H9 (cell line): ENCODE measurements at regions not wholly inside any gene's neighbourhood (a gene's known extent, or its start where the extent isn't known, plus 50 kb on each side); places are given as distances from the start of the nearest gene placed in this dataset.

ENCODE experiments used
- DNase-seq: peaks from one replicate; pipeline ENCODE4 v3.0.0-alpha.2; 2017
- H2AFZ ChIP-seq: one replicate; pipeline ENCODE4 v1.6.1; 2013; ENCODE audit warnings: mild to moderate bottlenecking, low read length, control low read depth, moderate library complexity
- H2AK5ac ChIP-seq: 2 replicates; pipeline ENCODE4 v1.6.1; 2013; ENCODE audit warnings: low read length, control low read depth, mixed read lengths; ENCODE audit not compliant: insufficient read length
- H2BK120ac ChIP-seq: one replicate; pipeline ENCODE4 v1.6.1; 2013; ENCODE audit warnings: low read depth, mild to moderate bottlenecking, low read length, control low read depth, inconsistent platforms; ENCODE audit not compliant: poor library complexity, severe bottlenecking
- H2BK12ac ChIP-seq: 2 replicates; pipeline ENCODE4 v1.6.1; 2013; ENCODE audit warnings: low read length, control low read depth, mixed read lengths, low read depth; ENCODE audit not compliant: insufficient read length
- H2BK15ac ChIP-seq: 2 replicates; pipeline ENCODE4 v1.6.1; 2013; ENCODE audit warnings: low read depth, low read length, control low read depth
- H2BK20ac ChIP-seq: one replicate; pipeline ENCODE4 v1.6.1; 2013; ENCODE audit warnings: low read depth, mild to moderate bottlenecking, low read length, control low read depth, inconsistent platforms; ENCODE audit not compliant: poor library complexity, severe bottlenecking
- H2BK5ac ChIP-seq: 2 replicates; pipeline ENCODE4 v1.6.1; 2013; ENCODE audit warnings: low read length, control low read depth, mixed read lengths; ENCODE audit not compliant: insufficient read length
- H3K14ac ChIP-seq: 2 replicates; pipeline ENCODE4 v1.6.1; 2013; ENCODE audit warnings: low read length, control low read depth; ENCODE audit not compliant: insufficient read depth
- H3K18ac ChIP-seq: 2 replicates; pipeline ENCODE4 v1.6.1; 2013; ENCODE audit warnings: low read depth, mild to moderate bottlenecking, mixed read lengths, low read length, control low read depth; ENCODE audit not compliant: insufficient read length
- H3K23ac ChIP-seq: 2 replicates; pipeline ENCODE4 v1.6.1; 2013; ENCODE audit warnings: low read length, control low read depth, mixed read lengths, low read depth; ENCODE audit not compliant: insufficient read length
- H3K23me2 ChIP-seq: 2 replicates; pipeline ENCODE4 v1.6.1; 2013; ENCODE audit warnings: low read depth, mild to moderate bottlenecking, mixed read lengths, low read length, control low read depth; ENCODE audit not compliant: insufficient read length, poor library complexity, severe bottlenecking
- H3K27ac ChIP-seq: 2 replicates; pipeline ENCODE4 v1.5.1; 2013; ENCODE audit warnings: low read length, control low read depth, mixed read lengths, low read depth; ENCODE audit not compliant: insufficient read length
- H3K27me3 ChIP-seq: 2 replicates; pipeline ENCODE4 v1.6.1; 2013; ENCODE audit warnings: low read length, control low read depth, inconsistent platforms; ENCODE audit not compliant: insufficient read depth
- H3K4ac ChIP-seq: 2 replicates; pipeline ENCODE4 v1.6.1; 2013; ENCODE audit warnings: low read depth, mild to moderate bottlenecking, control low read depth, inconsistent platforms, low read length, moderate library complexity
- H3K4me1 ChIP-seq: 2 replicates; pipeline ENCODE4 v1.6.1; 2013; ENCODE audit warnings: low read length, control low read depth, inconsistent platforms; ENCODE audit not compliant: insufficient read depth
- H3K4me2 ChIP-seq: 2 replicates; pipeline ENCODE4 v1.6.1; 2013; ENCODE audit warnings: low read length, control low read depth, mixed read lengths; ENCODE audit not compliant: insufficient read length, insufficient read depth
- H3K56ac ChIP-seq: 2 replicates; pipeline ENCODE4 v1.6.1; 2013; ENCODE audit warnings: low read depth, mild to moderate bottlenecking, mixed read lengths, low read length, control low read depth; ENCODE audit not compliant: insufficient read length
- H3K79me1 ChIP-seq: 2 replicates; pipeline ENCODE4 v1.6.1; 2013; ENCODE audit warnings: low read depth, mild to moderate bottlenecking, moderate library complexity, low read length, control low read depth, inconsistent platforms; ENCODE audit not compliant: insufficient read depth, poor library complexity, severe bottlenecking
- H3K79me2 ChIP-seq: 2 replicates; pipeline ENCODE4 v1.6.1; 2013; ENCODE audit warnings: low read length, control low read depth, inconsistent platforms; ENCODE audit not compliant: insufficient read depth
- H3K9ac ChIP-seq: 2 replicates; pipeline ENCODE4 v1.6.1; 2013; ENCODE audit warnings: low read length, control low read depth, mixed read lengths; ENCODE audit not compliant: insufficient read length; ENCODE audit errors: extremely low read depth
- H3K9me3 ChIP-seq: one replicate; pipeline ENCODE4 v1.6.1; 2013; ENCODE audit warnings: low read depth, low read length, inconsistent platforms; ENCODE audit not compliant: control insufficient read depth
- H3T11ph ChIP-seq: one replicate; pipeline ENCODE4 v1.6.1; 2013; ENCODE audit warnings: mild to moderate bottlenecking, low read length, control low read depth, inconsistent platforms
- H4K20me1 ChIP-seq: one replicate; pipeline ENCODE4 v1.6.1; 2013; ENCODE audit not compliant: control insufficient read depth, insufficient read length, insufficient read depth
- H4K5ac ChIP-seq: 2 replicates; pipeline ENCODE4 v1.6.1; 2013; ENCODE audit warnings: low read depth, mild to moderate bottlenecking, mixed read lengths, low read length, control low read depth; ENCODE audit not compliant: insufficient read length
- H4K8ac ChIP-seq: replicated peaks from 2 replicates; pipeline ENCODE4 v1.6.1; 2013; ENCODE audit warnings: low read length, control low read depth, mixed read lengths, low read depth; ENCODE audit not compliant: insufficient read length
- H4K91ac ChIP-seq: 2 replicates; pipeline ENCODE4 v1.6.1; 2013; ENCODE audit warnings: low read depth, mild to moderate bottlenecking, moderate library complexity, mixed read lengths, low read length, control low read depth; ENCODE audit not compliant: insufficient read length
- H3K27ac Mint-ChIP-seq, 3 experiments: 2 replicates in 2 of 3; 3 replicates in 1 of 3; pipeline ENCODE4 v1.8.0; 2020 to 2021; ENCODE audit warnings: mixed read lengths in 3 of 3, mild to moderate bottlenecking in 1 of 3, moderate library complexity in 1 of 3
- H3K27me3 Mint-ChIP-seq: 2 replicates; pipeline ENCODE4 v1.8.0; 2021; ENCODE audit warnings: low read depth, mild to moderate bottlenecking, moderate library complexity, mixed read lengths
- H3K36me3 Mint-ChIP-seq, 3 experiments: 2 replicates in 2 of 3; 3 replicates in 1 of 3; pipeline ENCODE4 v1.8.0; 2020 to 2021; ENCODE audit warnings: low read depth in 3 of 3, mixed read lengths in 3 of 3; ENCODE audit not compliant: insufficient read depth in 1 of 3
- H3K4me1 Mint-ChIP-seq, 2 experiments: 2 replicates each; pipeline ENCODE4 v1.8.0; 2020; ENCODE audit warnings: mixed read lengths in 2 of 2
- H3K4me3 Mint-ChIP-seq, 2 experiments: 2 replicates in 1 of 2; 3 replicates in 1 of 2; pipeline ENCODE4 v1.8.0; 2020 to 2021; ENCODE audit warnings: mild to moderate bottlenecking in 2 of 2, mixed read lengths in 2 of 2, moderate library complexity in 1 of 2
- H3K9me3 Mint-ChIP-seq, 2 experiments: 2 replicates in 1 of 2; 3 replicates in 1 of 2; pipeline ENCODE4 v1.8.0; 2020; ENCODE audit warnings: mild to moderate bottlenecking in 2 of 2, mixed read lengths in 2 of 2, moderate library complexity in 1 of 2
- WGBS: extraction: QIAGEN DNeasy Blood & Tissue Kit; methylation state at CpG from one replicate; pipeline ENCODE4 v1.1.7; 2013; ENCODE audit warnings: missing lambda C conversion rate, low lambda C conversion rate, mixed read lengths; ENCODE audit not compliant: insufficient read length; ENCODE audit errors: extremely low coverage; 5-methylcytosine and 5-hydroxymethylcytosine counted together
- TF ChIP-seq, protein P1 (sequence below): fragments of 200-600 bp; sonication (generic); conservative IDR thresholded peaks from 3 replicates; pipeline ENCODE4 v1.8.0; 2021; ENCODE audit warnings: antibody characterized with exemption, mild to moderate bottlenecking

DNA sequence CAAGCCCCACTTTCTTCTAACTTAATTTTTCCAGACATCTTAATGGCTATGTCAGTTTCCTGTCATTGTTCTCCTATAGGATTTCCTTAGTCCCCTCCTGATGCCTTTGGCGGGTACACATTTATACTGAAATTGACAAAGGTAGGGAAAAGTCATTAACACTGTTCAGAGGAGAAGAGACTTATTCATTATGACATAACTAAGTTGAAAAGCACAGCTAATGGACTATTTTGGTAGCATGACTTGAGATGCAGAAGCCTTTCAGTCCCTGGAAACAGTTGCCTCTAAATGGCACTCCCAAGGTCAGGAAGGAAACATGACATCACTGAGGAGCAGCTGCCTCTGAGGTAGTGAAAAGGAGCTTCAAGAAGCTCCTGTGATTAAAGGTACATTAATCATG lies 317.5 kb upstream of the KITLG start:
- no peaks in the 10 kb centered on the region for H3K23me2 ChIP-seq
- H3K79me2 ChIP-seq = no peaks in the 10 kb centered on the region
- DNase-seq = no peak
- H2AFZ ChIP-seq = no peak overlapping the region
- TF ChIP-seq, protein P1, sequence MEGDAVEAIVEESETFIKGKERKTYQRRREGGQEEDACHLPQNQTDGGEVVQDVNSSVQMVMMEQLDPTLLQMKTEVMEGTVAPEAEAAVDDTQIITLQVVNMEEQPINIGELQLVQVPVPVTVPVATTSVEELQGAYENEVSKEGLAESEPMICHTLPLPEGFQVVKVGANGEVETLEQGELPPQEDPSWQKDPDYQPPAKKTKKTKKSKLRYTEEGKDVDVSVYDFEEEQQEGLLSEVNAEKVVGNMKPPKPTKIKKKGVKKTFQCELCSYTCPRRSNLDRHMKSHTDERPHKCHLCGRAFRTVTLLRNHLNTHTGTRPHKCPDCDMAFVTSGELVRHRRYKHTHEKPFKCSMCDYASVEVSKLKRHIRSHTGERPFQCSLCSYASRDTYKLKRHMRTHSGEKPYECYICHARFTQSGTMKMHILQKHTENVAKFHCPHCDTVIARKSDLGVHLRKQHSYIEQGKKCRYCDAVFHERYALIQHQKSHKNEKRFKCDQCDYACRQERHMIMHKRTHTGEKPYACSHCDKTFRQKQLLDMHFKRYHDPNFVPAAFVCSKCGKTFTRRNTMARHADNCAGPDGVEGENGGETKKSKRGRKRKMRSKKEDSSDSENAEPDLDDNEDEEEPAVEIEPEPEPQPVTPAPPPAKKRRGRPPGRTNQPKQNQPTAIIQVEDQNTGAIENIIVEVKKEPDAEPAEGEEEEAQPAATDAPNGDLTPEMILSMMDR = no peak
- Mint-ChIP-seq H3K27me3 (no peaks in the 10 kb centered on the region), H3K4me1 (peaks cover 0 to 5% of the 10 kb centered on the region in 2 experiments; a peak in 3 of 4 replicates), H3K9me3 (no peaks in the 10 kb centered on the region), H3K27ac (no peak overlapping the region; a peak in 1 of 7 replicates), H3K4me3 (no peak overlapping the region), H3K36me3 (no peaks in the 10 kb centered on the region)
- H3K4me2 ChIP-seq = no peak overlapping the region
- no peak overlapping the region for H3K56ac ChIP-seq
- no peak overlapping the region for H2BK15ac ChIP-seq
- H3K14ac ChIP-seq = no peak overlapping the region
- no peak overlapping the region for H3K4ac ChIP-seq
- no peak overlapping the region for H4K5ac ChIP-seq
- H3K27ac ChIP-seq = no peak overlapping the region
- H2BK12ac ChIP-seq = no peak overlapping the region
- WGBS = no CpG with 5 or more reads among the region's 1 CpG
- H3K9me3 ChIP-seq = no peaks in the 10 kb centered on the region
- no peak overlapping the region for H3K18ac ChIP-seq
- H3K4me1 ChIP-seq = no peaks in the 10 kb centered on the region
- H4K20me1 ChIP-seq = no peaks in the 10 kb centered on the region
- no peak overlapping the region for H2BK5ac ChIP-seq
- H4K8ac ChIP-seq = no peak overlapping the region
- H2AK5ac ChIP-seq = no peak overlapping the region
- H2BK20ac ChIP-seq = no peak overlapping the region
- H3K23ac ChIP-seq = no peak overlapping the region
- H4K91ac ChIP-seq = no peak overlapping the region
- no peak overlapping the region for H3T11ph ChIP-seq
- H3K79me1 ChIP-seq = no peaks in the 10 kb centered on the region
- H3K9ac ChIP-seq = no peak overlapping the region
- no peaks in the 10 kb centered on the region for H3K27me3 ChIP-seq
- no peak overlapping the region for H2BK120ac ChIP-seq
